CD4-positive, alpha-beta T cell treated with Interleukin-15 for 1 hour (primary cell): ENCODE measurements at regions not wholly inside any gene's neighbourhood (a gene's known extent, or its start where the extent isn't known, plus 50 kb on each side); places are given as distances from the start of the nearest gene placed in this dataset.
"Not testable (repeated sequence)": the region's sequence is repeated elsewhere in the genome, so short reads cannot be mapped to it uniquely, and the experiment has no call there.

ENCODE experiments used
- DNase-seq: peaks from one replicate; pipeline ENCODE4 v3.0.0-alpha.2; 2020

GRCh38 chr13:80022146-80022545 is 318.8 kb downstream of the SPRY2 start:
- DNase-seq: no peak

GRCh38 chr13:80012251-80012650 is 328.7 kb downstream of the SPRY2 start:
- no peak for DNase-seq

- no peak for DNase-seq
Observed at GRCh38 chr13:80011448-80012212, 329.3 kb downstream of the SPRY2 start.

GRCh38 chr13:80010846-80011245 is 330.1 kb downstream of the SPRY2 start:
- DNase-seq: no peak

GRCh38 chr13:80010286-80010831 is 330.6 kb downstream of the SPRY2 start:
- no peak for DNase-seq

GRCh38 chr13:80009760-80010159 is 331.2 kb downstream of the SPRY2 start:
- DNase-seq: no peak

GRCh38 chr13:80006940-80007339 is 334.0 kb downstream of the SPRY2 start:
- DNase-seq: no peak

- DNase-seq: no peak
Observed at GRCh38 chr13:80001510-80001842, 339.4 kb downstream of the SPRY2 start.

- no peak for DNase-seq
Observed at GRCh38 chr13:80000684-80001509, 340.0 kb downstream of the SPRY2 start.

- no peak for DNase-seq
Observed at GRCh38 chr13:79999601-80000000, 341.3 kb downstream of the SPRY2 start.

- DNase-seq: no peak
Observed at GRCh38 chr13:79998381-79998880, 342.5 kb downstream of the SPRY2 start.

- DNase-seq: no peak
Observed at GRCh38 chr13:79997244-79997643, 343.7 kb downstream of the SPRY2 start.

- no peak for DNase-seq
Observed at GRCh38 chr13:79995334-79995733, 345.6 kb downstream of the SPRY2 start.

GRCh38 chr13:79992111-79992510 is 348.8 kb downstream of the SPRY2 start:
- no peak for DNase-seq

GRCh38 chr13:79990048-79990447 is 350.9 kb downstream of the SPRY2 start:
- DNase-seq: no peak

GRCh38 chr13:79989217-79989661 is 351.7 kb downstream of the SPRY2 start:
- no peak for DNase-seq

- DNase-seq: no peak
Observed at GRCh38 chr13:79988573-79988972, 352.4 kb downstream of the SPRY2 start.

- no peak for DNase-seq
Observed at GRCh38 chr13:79987761-79988160, 353.2 kb downstream of the SPRY2 start.

- no peak for DNase-seq
Observed at GRCh38 chr13:79987323-79987722, 353.6 kb downstream of the SPRY2 start.

GRCh38 chr13:79986890-79987289 is 354.0 kb downstream of the SPRY2 start:
- DNase-seq: no peak

- DNase-seq: not testable (repeated sequence)
Observed at GRCh38 chr13:79974935-79975650, 365.8 kb downstream of the SPRY2 start.

- DNase-seq: no peak
Observed at GRCh38 chr13:79973533-79973963, 367.4 kb downstream of the SPRY2 start.

- DNase-seq: no peak
Observed at GRCh38 chr13:79972066-79972569, 368.8 kb downstream of the SPRY2 start.
